HepG2 (cell line): ENCODE measurements at regions not wholly inside any gene's neighbourhood (a gene's known extent, or its start where the extent isn't known, plus 50 kb on each side); places are given as distances from the start of the nearest gene placed in this dataset.

ENCODE experiments used
- ATAC-seq: fragments of 200-7000 bp; cut with Tn5 transposase; 3 replicates; pipeline ENCODE4 v1.9.1; 2020; ENCODE audit warnings: mild to moderate bottlenecking, moderate library complexity
- BruUV-seq: library from RNA; stranded (reverse); fragments of 400-500 nt; replicated peaks from 2 replicates; lab custom pipeline; 2021; lab: Mats Ljungman, UMichigan
- CTCF ChIA-PET: fragments of 300-600 bp; formaldehyde crosslinking; extraction: SDS; loops from one replicate; lab custom pipeline; 2021; ENCODE audit warnings: low total read pairs, inconsistent platforms, low intra/inter-chr PET ratio; lab: Yijun Ruan, JAX
- POLR2A ChIA-PET: fragments of 350-600 bp; sonication (Branson Sonifier 250); formaldehyde crosslinking; loops from one replicate; lab custom pipeline; 2020; ENCODE audit warnings: antibody characterized with exemption, inconsistent platforms; lab: Yijun Ruan, JAX
- DNase-seq: peaks from one replicate; pipeline ENCODE4 v3.0.0-alpha.2; 2015; ENCODE audit warnings: low spot score
- FAIRE-seq: peaks from 3 replicates; lab custom pipeline; 2011; peaks lifted over from hg19 to GRCh38; lab: Jason Lieb, UNC
- H2AFZ ChIP-seq: one replicate; pipeline ENCODE4 v1.6.1; 2011; ENCODE audit warnings: low read length, inconsistent platforms
- H3K27ac ChIP-seq: fragments of 300-600 bp; 3 replicates; pipeline ENCODE4 v1.8.0; 2011; ENCODE audit warnings: mixed run types, mild to moderate bottlenecking, mixed read lengths, low read length, inconsistent platforms; ENCODE audit not compliant: insufficient read depth; ENCODE audit errors: extremely low read length
- H3K27me3 ChIP-seq, 2 experiments: fragments of 200-600 bp in 1 of 2; 2 replicates in 1 of 2; 3 replicates in 1 of 2; pipeline versions ENCODE4 v1.6.0 to v1.8.0; 2011; ENCODE audit warnings: low read length in 2 of 2, mild to moderate bottlenecking in 2 of 2, moderate library complexity in 2 of 2, inconsistent platforms in 1 of 2; ENCODE audit not compliant: insufficient read depth in 2 of 2, control insufficient read depth in 1 of 2
- H3K36me3 ChIP-seq, 2 experiments: fragments of 200-600 bp in 1 of 2; replicated peaks in 1 of 2; 2 replicates in 1 of 2; 3 replicates in 1 of 2; pipeline versions ENCODE4 v1.5.1 to v1.8.0; 2011; ENCODE audit warnings: low read length in 2 of 2, inconsistent platforms in 1 of 2; ENCODE audit not compliant: insufficient read depth in 2 of 2, control insufficient read depth in 1 of 2
- H3K4me1 ChIP-seq: 2 replicates; pipeline ENCODE4 v1.5.1; 2012; ENCODE audit warnings: low read length, inconsistent platforms; ENCODE audit not compliant: insufficient read depth
- H3K4me2 ChIP-seq: 2 replicates; pipeline ENCODE4 v1.6.0; 2011; ENCODE audit warnings: low read depth, low read length, inconsistent platforms
- H3K4me3 ChIP-seq, 3 experiments: fragments of 200-600 bp in 1 of 3; sonication (generic), shearing (Covaris generic) in 1 of 3; replicated peaks in 1 of 3; 2 replicates each; pipeline ENCODE4 v1.5.1; 2011 to 2016; ENCODE audit warnings: low read length in 3 of 3, inconsistent platforms in 2 of 3, low read depth in 2 of 3, mild to moderate bottlenecking in 2 of 3, control low read depth in 1 of 3, mixed read lengths in 1 of 3; ENCODE audit not compliant: insufficient read depth in 1 of 3
- H3K79me2 ChIP-seq: one replicate; pipeline ENCODE4 v1.6.1; 2011; ENCODE audit warnings: low read length, inconsistent platforms; ENCODE audit not compliant: insufficient read depth
- H3K9ac ChIP-seq: 2 replicates; pipeline ENCODE4 v1.6.0; 2011; ENCODE audit warnings: mild to moderate bottlenecking, low read depth, low read length, inconsistent platforms; ENCODE audit not compliant: insufficient read depth
- H3K9me3 ChIP-seq: 2 replicates; pipeline ENCODE4 v1.5.1; 2012; ENCODE audit warnings: mild to moderate bottlenecking, low read length
- H4K20me1 ChIP-seq: 2 replicates; pipeline ENCODE4 v1.6.0; 2011; ENCODE audit warnings: inconsistent platforms, mild to moderate bottlenecking, low read length, moderate library complexity; ENCODE audit not compliant: insufficient read depth
- CEBPB ChIP-seq: IDR thresholded peaks from 2 replicates; pipeline ENCODE4 v1.6.1; 2011; ENCODE audit warnings: low read depth, low read length, improper control_type of control experiment, borderline replicate concordance
- MAFF ChIP-seq: IDR thresholded peaks from 2 replicates; pipeline ENCODE4 v1.6.1; 2011; ENCODE audit warnings: low read depth, low read length, improper control_type of control experiment
- MAFK ChIP-seq, 2 experiments: IDR thresholded peaks in 1 of 2; conservative IDR thresholded peaks in 1 of 2; 2 replicates each; pipeline ENCODE4 v1.6.1; 2011; ENCODE audit warnings: improper control_type of control experiment in 2 of 2, low read length in 2 of 2
- ZBTB20 ChIP-seq: sonication (generic); formaldehyde crosslinking; IDR thresholded peaks from 2 replicates; pipeline ENCODE4 v1.8.1; 2023; ENCODE audit warnings: missing genetic modification reagents, low read depth, mild to moderate bottlenecking, borderline replicate concordance
- WGBS: methylation state at CpG from one replicate; pipeline ENCODE4 v1.1.6; 2017; ENCODE audit warnings: low lambda C conversion rate; 5-methylcytosine and 5-hydroxymethylcytosine counted together
- in situ Hi-C: cut with HindIII; loops from 2 replicates; pipeline ENCODE4 v1.10.0; 2017; ENCODE audit warnings: low pct_unique_long_range_greater_than_20kb; ENCODE audit not compliant: extremely low pct_ligation_motif_present
- intact Hi-C: fragments of 100-400 bp; cut with micrococcal nuclease; formaldehyde crosslinking; loops from one replicate; pipeline ENCODE4 v1.10.0; 2022; ENCODE audit not compliant: unreplicated experiment
- TF ChIP-seq, protein P1 (sequence below): sonication (generic); formaldehyde crosslinking; IDR thresholded peaks from 2 replicates; pipeline ENCODE4 v1.4.0; 2020; ENCODE audit warnings: missing genetic modification reagents, borderline replicate concordance

DNA sequence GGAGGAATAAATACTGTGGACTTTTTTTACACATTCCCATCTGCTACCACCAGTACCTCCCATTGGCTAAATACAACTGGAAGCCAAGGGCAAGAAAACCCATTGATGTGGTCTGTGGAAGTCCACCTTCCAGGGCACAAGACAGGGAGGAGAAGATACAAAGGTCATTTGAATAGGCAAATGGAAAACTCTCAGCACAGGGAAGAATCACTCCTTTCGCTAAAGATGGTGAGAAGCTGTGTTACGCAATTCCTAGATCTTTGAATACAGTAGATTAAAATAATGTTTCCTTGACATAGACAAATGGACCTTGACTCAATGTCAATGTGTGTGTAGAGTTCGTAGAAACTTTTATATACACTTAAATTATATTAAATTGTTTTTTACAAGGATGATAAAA is 70.9 kb upstream of the ERBB4 start:
- no peaks in the 10 kb centered on the region for H3K36me3 ChIP-seq
- no peaks in the 10 kb centered on the region for H3K4me1 ChIP-seq
- no peak overlapping the region for H2AFZ ChIP-seq
- ChIA-PET POLR2A (no interaction called here), CTCF (no interaction called here)
- no TSS peak for BruUV-seq
- ATAC-seq (no peak), FAIRE-seq (no peak), DNase-seq (no peak)
- TF ChIP-seq CEBPB: peak; percentile 85
- TF ChIP-seq ZBTB20 (CRISPR knock-in tag): no peak
- no peaks in the 10 kb centered on the region for H3K27me3 ChIP-seq
- 60% methylated on average over 3 of the region's 3 CpGs for WGBS
- no peaks in the 10 kb centered on the region for H3K9me3 ChIP-seq
- no peak overlapping the region for H3K9ac ChIP-seq
- in situ Hi-C loops: no loop called here
- no peak overlapping the region for H3K4me3 ChIP-seq
- intact Hi-C loops: no loop called here
- H3K79me2 ChIP-seq: no peaks in the 10 kb centered on the region
- H4K20me1 ChIP-seq: no peaks in the 10 kb centered on the region
- H3K4me2 ChIP-seq: no peak overlapping the region
- no peak overlapping the region for H3K27ac ChIP-seq

DNA sequence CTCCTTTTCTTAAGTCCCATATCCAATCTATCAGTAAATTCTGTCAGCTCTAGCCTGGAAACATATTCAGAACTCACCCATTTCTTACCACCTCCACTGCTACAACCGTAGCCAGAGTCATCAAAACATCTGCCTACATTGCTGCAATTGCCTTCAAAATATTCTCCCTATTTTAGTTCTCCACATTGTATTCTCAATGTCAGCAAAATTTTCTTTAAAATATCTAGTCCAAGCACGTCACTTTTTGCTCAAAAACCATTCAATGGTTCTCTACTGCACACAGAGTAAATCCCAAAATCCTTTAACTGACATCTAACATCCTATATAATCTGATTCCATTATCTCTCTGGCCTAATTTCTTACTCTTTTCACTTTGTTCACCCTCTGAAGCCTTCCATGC is 68.5 kb upstream of the ERBB4 start:
- ATAC-seq (no peak), DNase-seq (no peak), FAIRE-seq (no peak)
- Histone ChIP-seq H3K4me1 (no peaks in the 10 kb centered on the region), H3K4me3 (no peak overlapping the region), H4K20me1 (no peaks in the 10 kb centered on the region), H3K4me2 (no peak overlapping the region), H3K27me3 (no peaks in the 10 kb centered on the region), H3K9me3 (no peaks in the 10 kb centered on the region), H3K36me3 (no peaks in the 10 kb centered on the region), H3K27ac (no peak overlapping the region), H3K79me2 (no peaks in the 10 kb centered on the region), H2AFZ (no peak overlapping the region), H3K9ac (no peak overlapping the region)
- CTCF ChIA-PET: no interaction called here
- WGBS: 2% methylated on average over 2 of the region's 2 CpGs
- no TSS peak for BruUV-seq
- POLR2A ChIA-PET: no interaction called here
- intact Hi-C loops: no loop called here
- in situ Hi-C loops: no loop called here
- TF ChIP-seq, protein P1, sequence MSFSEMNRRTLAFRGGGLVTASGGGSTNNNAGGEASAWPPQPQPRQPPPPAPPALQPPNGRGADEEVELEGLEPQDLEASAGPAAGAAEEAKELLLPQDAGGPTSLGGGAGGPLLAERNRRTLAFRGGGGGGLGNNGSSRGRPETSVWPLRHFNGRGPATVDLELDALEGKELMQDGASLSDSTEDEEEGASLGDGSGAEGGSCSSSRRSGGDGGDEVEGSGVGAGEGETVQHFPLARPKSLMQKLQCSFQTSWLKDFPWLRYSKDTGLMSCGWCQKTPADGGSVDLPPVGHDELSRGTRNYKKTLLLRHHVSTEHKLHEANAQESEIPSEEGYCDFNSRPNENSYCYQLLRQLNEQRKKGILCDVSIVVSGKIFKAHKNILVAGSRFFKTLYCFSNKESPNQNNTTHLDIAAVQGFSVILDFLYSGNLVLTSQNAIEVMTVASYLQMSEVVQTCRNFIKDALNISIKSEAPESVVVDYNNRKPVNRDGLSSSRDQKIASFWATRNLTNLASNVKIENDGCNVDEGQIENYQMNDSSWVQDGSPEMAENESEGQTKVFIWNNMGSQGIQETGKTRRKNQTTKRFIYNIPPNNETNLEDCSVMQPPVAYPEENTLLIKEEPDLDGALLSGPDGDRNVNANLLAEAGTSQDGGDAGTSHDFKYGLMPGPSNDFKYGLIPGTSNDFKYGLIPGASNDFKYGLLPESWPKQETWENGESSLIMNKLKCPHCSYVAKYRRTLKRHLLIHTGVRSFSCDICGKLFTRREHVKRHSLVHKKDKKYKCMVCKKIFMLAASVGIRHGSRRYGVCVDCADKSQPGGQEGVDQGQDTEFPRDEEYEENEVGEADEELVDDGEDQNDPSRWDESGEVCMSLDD (CRISPR knock-in tag): no peak
- TF ChIP-seq MAFF (peak; percentile 62; the same call in 1 of the 2 replicates), MAFK (conservative IDR thresholded peaks at IDR 0.05 in 1 of 2, IDR thresholded peaks at IDR 0.05 in 1 of 2; ENCODE audit: low read length in 2 of 2) (peak; percentile 51 to 75)
